CD8-positive, alpha-beta memory T cell (primary cell): ENCODE measurements at regions not wholly inside any gene's neighbourhood (a gene's known extent, or its start where the extent isn't known, plus 50 kb on each side); places are given as distances from the start of the nearest gene placed in this dataset.

Experiments used
- CTCF ChIA-PET: fragments of 350-600 bp; sonication (Branson Sonifier 250); formaldehyde crosslinking; loops from one replicate; lab custom pipeline; 2021; ENCODE audit warnings: antibody characterized with exemption; lab: Charles Lee
- POLR2A ChIA-PET: fragments of 350-600 bp; sonication (Branson Sonifier 250); formaldehyde crosslinking; loops from one replicate; lab custom pipeline; 2021; ENCODE audit warnings: antibody characterized with exemption; lab: Charles Lee
- DNase-seq, 5 donors: peaks; one replicate each; pipeline versions ENCODE4 v3.0.0 to v3.0.0-alpha.2; 2020 to 2022; ENCODE audit warnings: mixed read lengths in 1 of 5
- H3K27ac ChIP-seq: one replicate; pipeline ENCODE4 v1.7.0; 2013; ENCODE audit warnings: low read depth, mild to moderate bottlenecking, low read length, moderate library complexity
- H3K27me3 ChIP-seq: 2 replicates; pipeline ENCODE4 v1.7.0; 2013; ENCODE audit warnings: low read length, mild to moderate bottlenecking; ENCODE audit not compliant: insufficient read depth, poor library complexity, severe bottlenecking
- H3K36me3 ChIP-seq: 2 replicates; pipeline ENCODE4 v1.7.0; 2013; ENCODE audit warnings: mild to moderate bottlenecking, low read length, moderate library complexity; ENCODE audit not compliant: insufficient read depth
- H3K4me1 ChIP-seq: 2 replicates; pipeline ENCODE4 v1.7.0; 2013; ENCODE audit warnings: mild to moderate bottlenecking, low read length, moderate library complexity; ENCODE audit not compliant: insufficient read depth
- H3K4me3 ChIP-seq: 2 replicates; pipeline ENCODE4 v1.7.0; 2013; ENCODE audit warnings: mild to moderate bottlenecking, low read length
- H3K9me3 ChIP-seq: 2 replicates; pipeline ENCODE4 v1.7.0; 2013; ENCODE audit warnings: mild to moderate bottlenecking, low read length
- H3K27ac Mint-ChIP-seq, 8 donors: one replicate each; pipeline ENCODE4 v1.8.0; 2020 to 2021; ENCODE audit warnings: mixed read lengths in 8 of 8, mild to moderate bottlenecking in 6 of 8, inconsistent platforms in 3 of 8, moderate library complexity in 3 of 8
- H3K27me3 Mint-ChIP-seq, 2 donors: one replicate each; pipeline ENCODE4 v1.8.0; 2020 to 2021; ENCODE audit warnings: mixed read lengths in 2 of 2, mild to moderate bottlenecking in 1 of 2, moderate library complexity in 1 of 2
- H3K36me3 Mint-ChIP-seq, 3 donors: one replicate each; pipeline ENCODE4 v1.8.0; 2020 to 2021; ENCODE audit warnings: mixed read lengths in 3 of 3, inconsistent platforms in 1 of 3, mild to moderate bottlenecking in 1 of 3
- H3K4me1 Mint-ChIP-seq, 3 donors: one replicate each; pipeline ENCODE4 v1.8.0; 2020 to 2021; ENCODE audit warnings: mixed read lengths in 3 of 3, inconsistent platforms in 1 of 3, mild to moderate bottlenecking in 1 of 3
- H3K4me3 Mint-ChIP-seq, 7 donors: one replicate each; pipeline ENCODE4 v1.8.0; 2020 to 2021; ENCODE audit warnings: mixed read lengths in 7 of 7, mild to moderate bottlenecking in 6 of 7, moderate library complexity in 4 of 7, inconsistent platforms in 2 of 7
- H3K9me3 Mint-ChIP-seq, 5 donors: one replicate each; pipeline ENCODE4 v1.8.0; 2020 to 2022; ENCODE audit warnings: mixed read lengths in 5 of 5, mild to moderate bottlenecking in 3 of 5, moderate library complexity in 2 of 5, inconsistent platforms in 1 of 5

GRCh38 chr7:111676167-111676566 is 113.9 kb upstream of the IMMP2L start:
- POLR2A ChIA-PET: no interaction called here
- no peaks in the 10 kb centered on the region for H3K9me3 Mint-ChIP-seq
- Histone ChIP-seq H3K27me3 (no peaks in the 10 kb centered on the region), H3K4me3 (no peak overlapping the region), H3K36me3 (no peaks in the 10 kb centered on the region), H3K9me3 (no peaks in the 10 kb centered on the region), H3K27ac (no peak overlapping the region), H3K4me1 (no peaks in the 10 kb centered on the region)
- no peaks in the 10 kb centered on the region for H3K4me1 Mint-ChIP-seq
- no peak overlapping the region for H3K27ac Mint-ChIP-seq
- peaks cover 5 to 10% of the 10 kb centered on the region in 2 donors for H3K27me3 Mint-ChIP-seq
- no peaks in the 10 kb centered on the region for H3K36me3 Mint-ChIP-seq
- DNase-seq: no peak
- H3K4me3 Mint-ChIP-seq: no peak overlapping the region
- CTCF ChIA-PET: interaction anchor here (1.1 kb wide), 1 partner anchor 60 kb away, joined by 3 read pairs; no protein-coding TSS in a partner anchor

GRCh38 chr7:111672901-111673300 is 110.6 kb upstream of the IMMP2L start:
- Histone ChIP-seq H3K36me3 (no peaks in the 10 kb centered on the region), H3K9me3 (no peaks in the 10 kb centered on the region), H3K27me3 (no peaks in the 10 kb centered on the region), H3K4me1 (no peaks in the 10 kb centered on the region), H3K27ac (no peak overlapping the region), H3K4me3 (no peak overlapping the region)
- H3K27me3 Mint-ChIP-seq: peaks cover 8% of the 10 kb centered on the region in 2 donors
- no peak overlapping the region for H3K4me3 Mint-ChIP-seq
- H3K9me3 Mint-ChIP-seq: no peaks in the 10 kb centered on the region
- no peak for DNase-seq
- H3K27ac Mint-ChIP-seq: no peak overlapping the region
- H3K36me3 Mint-ChIP-seq: no peaks in the 10 kb centered on the region
- CTCF ChIA-PET: no interaction called here
- POLR2A ChIA-PET: no interaction called here
- H3K4me1 Mint-ChIP-seq: no peaks in the 10 kb centered on the region

DNA sequence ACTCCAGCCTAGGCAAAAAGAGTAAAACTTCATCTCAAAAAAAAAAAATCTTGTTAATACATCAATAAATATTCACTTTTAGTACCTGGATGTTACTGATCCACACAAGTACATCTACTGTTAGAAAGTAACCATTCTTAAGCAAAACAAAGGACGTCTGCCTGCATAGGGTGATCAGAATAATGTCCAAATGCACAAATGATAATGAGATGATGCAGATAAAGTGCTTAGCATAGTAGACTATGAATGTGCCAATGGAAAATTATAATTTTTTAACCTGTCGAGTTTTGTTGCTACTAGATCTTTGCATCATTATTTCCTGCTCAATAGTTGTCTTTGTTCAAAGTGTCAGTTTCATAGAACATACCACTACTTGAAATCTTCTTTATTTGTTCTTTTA is 109.6 kb upstream of the IMMP2L start:
- Mint-ChIP-seq H3K4me1 (no peaks in the 10 kb centered on the region), H3K9me3 (no peaks in the 10 kb centered on the region), H3K4me3 (no peak overlapping the region), H3K36me3 (no peaks in the 10 kb centered on the region), H3K27ac (no peak overlapping the region), H3K27me3 (peaks cover 8 to 12% of the 10 kb centered on the region in 2 donors)
- DNase-seq: no peak
- H3K4me3 ChIP-seq: no peak overlapping the region
- no peak overlapping the region for H3K27ac ChIP-seq
- ChIA-PET POLR2A (no interaction called here), CTCF (no interaction called here)
- H3K9me3 ChIP-seq: no peaks in the 10 kb centered on the region
- no peaks in the 10 kb centered on the region for H3K27me3 ChIP-seq
- no peaks in the 10 kb centered on the region for H3K36me3 ChIP-seq
- H3K4me1 ChIP-seq: no peaks in the 10 kb centered on the region

GRCh38 chr7:111668711-111669110 is 106.4 kb upstream of the IMMP2L start:
- H3K27ac Mint-ChIP-seq: no peak overlapping the region
- H3K4me3 Mint-ChIP-seq: no peak overlapping the region
- ChIA-PET CTCF (no interaction called here), POLR2A (no interaction called here)
- Histone ChIP-seq H3K36me3 (no peaks in the 10 kb centered on the region), H3K27me3 (no peaks in the 10 kb centered on the region), H3K9me3 (no peaks in the 10 kb centered on the region), H3K4me3 (no peak overlapping the region), H3K27ac (no peak overlapping the region), H3K4me1 (no peaks in the 10 kb centered on the region)
- H3K36me3 Mint-ChIP-seq: no peaks in the 10 kb centered on the region
- H3K9me3 Mint-ChIP-seq: no peaks in the 10 kb centered on the region
- H3K4me1 Mint-ChIP-seq: no peaks in the 10 kb centered on the region
- DNase-seq: no peak
- peaks cover 11% of the 10 kb centered on the region in 2 donors for H3K27me3 Mint-ChIP-seq

DNA sequence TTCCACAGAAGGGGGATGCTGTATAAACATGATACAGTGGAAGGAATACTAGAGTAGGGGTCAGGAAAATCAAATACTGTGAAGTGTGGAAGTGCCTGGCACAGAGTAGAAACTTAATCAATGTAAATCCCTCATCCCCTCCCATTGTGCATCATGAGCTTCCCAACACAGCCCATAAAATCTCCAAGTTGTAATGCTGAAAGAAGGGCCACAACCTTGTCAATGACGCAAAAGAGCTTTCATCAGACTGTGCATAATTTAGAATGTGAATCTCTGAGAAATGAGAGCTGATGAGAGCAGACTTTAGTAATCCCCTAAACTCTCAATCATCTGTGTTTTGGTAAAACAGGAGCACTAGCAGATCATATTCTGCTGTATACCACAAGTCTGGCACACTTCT is 105.2 kb upstream of the IMMP2L start:
- Mint-ChIP-seq H3K9me3 (no peaks in the 10 kb centered on the region), H3K27ac (no peak overlapping the region), H3K27me3 (peaks cover 8 to 11% of the 10 kb centered on the region in 2 donors), H3K36me3 (no peaks in the 10 kb centered on the region), H3K4me1 (no peaks in the 10 kb centered on the region), H3K4me3 (no peak overlapping the region)
- ChIA-PET CTCF (no interaction called here), POLR2A (no interaction called here)
- Histone ChIP-seq H3K4me3 (no peak overlapping the region), H3K4me1 (no peaks in the 10 kb centered on the region), H3K27me3 (no peaks in the 10 kb centered on the region), H3K27ac (no peak overlapping the region), H3K36me3 (no peaks in the 10 kb centered on the region), H3K9me3 (no peaks in the 10 kb centered on the region)
- no peak for DNase-seq

- no peak overlapping the region for H3K4me3 Mint-ChIP-seq
- no peak for DNase-seq
- Histone ChIP-seq H3K4me3 (no peak overlapping the region), H3K27ac (no peak overlapping the region), H3K36me3 (no peaks in the 10 kb centered on the region), H3K9me3 (no peaks in the 10 kb centered on the region), H3K27me3 (no peaks in the 10 kb centered on the region), H3K4me1 (no peaks in the 10 kb centered on the region)
- H3K4me1 Mint-ChIP-seq: no peaks in the 10 kb centered on the region
- POLR2A ChIA-PET: no interaction called here
- no peak overlapping the region for H3K27ac Mint-ChIP-seq
- CTCF ChIA-PET: no interaction called here
- H3K27me3 Mint-ChIP-seq: peaks cover 7 to 11% of the 10 kb centered on the region in 2 donors
- H3K9me3 Mint-ChIP-seq: no peaks in the 10 kb centered on the region
- no peaks in the 10 kb centered on the region for H3K36me3 Mint-ChIP-seq
These were observed 104.0 kb upstream of the IMMP2L start for GRCh38 chr7:111666260-111666659.

DNA sequence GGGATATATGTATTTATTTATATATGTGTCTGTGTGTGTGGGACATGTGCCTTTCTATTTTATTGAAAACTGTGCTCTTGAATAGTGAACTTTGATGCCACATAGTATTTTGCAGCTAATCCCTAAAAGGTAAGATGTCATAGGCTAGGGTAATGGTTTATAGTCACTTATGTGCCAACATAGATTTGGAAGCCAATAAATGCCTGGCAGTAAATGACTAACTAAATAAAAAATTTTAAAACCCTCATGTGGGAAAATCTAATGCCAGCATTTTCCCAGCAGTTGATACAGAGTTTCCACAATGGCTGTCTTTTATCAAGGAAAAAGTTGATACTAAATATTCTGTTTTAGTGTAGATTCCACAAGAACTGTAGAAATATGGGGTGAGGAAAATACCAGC is 101.5 kb upstream of the IMMP2L start:
- Histone ChIP-seq H3K27ac (no peak overlapping the region), H3K27me3 (no peaks in the 10 kb centered on the region), H3K36me3 (no peaks in the 10 kb centered on the region), H3K9me3 (no peaks in the 10 kb centered on the region), H3K4me3 (no peak overlapping the region), H3K4me1 (no peaks in the 10 kb centered on the region)
- H3K27ac Mint-ChIP-seq: no peak overlapping the region
- DNase-seq: no peak
- ChIA-PET POLR2A (no interaction called here), CTCF (no interaction called here)
- no peaks in the 10 kb centered on the region for H3K36me3 Mint-ChIP-seq
- H3K4me1 Mint-ChIP-seq: no peaks in the 10 kb centered on the region
- no peak overlapping the region for H3K4me3 Mint-ChIP-seq
- H3K9me3 Mint-ChIP-seq: peaks cover 0 to 4% (median 0%) of the 10 kb centered on the region in 5 donors
- H3K27me3 Mint-ChIP-seq: peaks cover 4 to 9% of the 10 kb centered on the region in 2 donors

GRCh38 chr7:111662386-111662785 is 100.1 kb upstream of the IMMP2L start:
- Histone ChIP-seq H3K9me3 (no peaks in the 10 kb centered on the region), H3K27ac (no peak overlapping the region), H3K27me3 (no peaks in the 10 kb centered on the region), H3K4me3 (no peak overlapping the region), H3K36me3 (no peaks in the 10 kb centered on the region), H3K4me1 (no peaks in the 10 kb centered on the region)
- H3K9me3 Mint-ChIP-seq: peaks cover 0 to 4% (median 0%) of the 10 kb centered on the region in 5 donors
- peaks cover 4 to 9% of the 10 kb centered on the region in 2 donors for H3K27me3 Mint-ChIP-seq
- CTCF ChIA-PET: no interaction called here
- H3K4me1 Mint-ChIP-seq: no peaks in the 10 kb centered on the region
- no peaks in the 10 kb centered on the region for H3K36me3 Mint-ChIP-seq
- no peak overlapping the region for H3K4me3 Mint-ChIP-seq
- no peak for DNase-seq
- POLR2A ChIA-PET: no interaction called here
- no peak overlapping the region for H3K27ac Mint-ChIP-seq

DNA sequence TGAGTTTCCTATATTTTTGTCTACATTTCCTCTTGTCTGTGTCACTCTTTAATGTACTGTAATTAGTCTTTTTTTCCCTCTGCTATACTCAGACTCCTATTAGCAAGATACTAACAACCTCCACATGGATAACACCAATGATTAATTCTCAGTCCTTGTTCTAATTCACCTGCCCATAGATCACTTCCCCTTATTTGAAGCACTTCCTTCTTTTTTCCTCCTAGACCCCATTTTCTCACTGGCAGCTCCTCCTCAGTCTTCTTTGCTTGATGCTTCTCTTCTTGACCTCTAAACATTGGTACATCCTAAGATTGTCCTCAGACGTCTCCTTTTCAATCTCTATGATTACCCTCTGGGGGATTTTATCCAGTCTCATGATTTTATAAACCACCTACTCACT is 98.2 kb upstream of the IMMP2L start:
- H3K4me1 ChIP-seq: no peaks in the 10 kb centered on the region
- Mint-ChIP-seq H3K9me3 (peaks cover 0 to 4% (median 0%) of the 10 kb centered on the region in 5 donors), H3K27me3 (peaks cover 0 to 6% of the 10 kb centered on the region in 2 donors), H3K27ac (no peak overlapping the region), H3K36me3 (no peaks in the 10 kb centered on the region), H3K4me3 (no peak overlapping the region), H3K4me1 (no peaks in the 10 kb centered on the region)
- POLR2A ChIA-PET: no interaction called here
- no peaks in the 10 kb centered on the region for H3K9me3 ChIP-seq
- no peaks in the 10 kb centered on the region for H3K27me3 ChIP-seq
- no peak overlapping the region for H3K27ac ChIP-seq
- H3K36me3 ChIP-seq: no peaks in the 10 kb centered on the region
- no peak overlapping the region for H3K4me3 ChIP-seq
- CTCF ChIA-PET: no interaction called here
- no peak for DNase-seq
